Esophagus mucosa (tissue), 1 donor: ENCODE measurements at regions not wholly inside any gene's neighbourhood (a gene's known extent, or its start where the extent isn't known, plus 50 kb on each side); places are given as distances from the start of the nearest gene placed in this dataset.

Source experiments
- ATAC-seq: fragments of 200-7000 bp; cut with Tn5 transposase; one replicate; pipeline ENCODE4 v1.9.1; 2020
- donor health status: DM: yes; HTN: yes; CAD: no.

DNA sequence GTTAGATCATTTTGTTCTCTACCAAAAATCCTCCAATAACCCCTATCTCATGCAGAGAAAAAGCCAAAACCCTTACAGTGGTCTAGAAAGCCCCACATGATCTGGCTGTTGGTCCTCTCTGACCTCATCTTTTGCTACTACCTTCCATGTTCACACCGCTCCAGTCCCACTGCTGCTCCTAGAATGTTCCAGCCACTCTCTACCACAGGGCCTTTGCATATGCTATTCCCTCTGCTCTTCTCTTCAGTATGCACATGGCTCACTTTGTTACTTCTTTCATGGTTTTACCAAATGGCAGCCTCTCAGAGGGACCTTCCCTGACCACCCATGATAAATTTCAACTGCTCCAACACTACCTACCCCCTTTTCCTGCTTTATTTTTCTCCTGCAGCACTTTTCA is 193.5 kb upstream of the CCDC150 start:
- ATAC-seq: no peak

DNA sequence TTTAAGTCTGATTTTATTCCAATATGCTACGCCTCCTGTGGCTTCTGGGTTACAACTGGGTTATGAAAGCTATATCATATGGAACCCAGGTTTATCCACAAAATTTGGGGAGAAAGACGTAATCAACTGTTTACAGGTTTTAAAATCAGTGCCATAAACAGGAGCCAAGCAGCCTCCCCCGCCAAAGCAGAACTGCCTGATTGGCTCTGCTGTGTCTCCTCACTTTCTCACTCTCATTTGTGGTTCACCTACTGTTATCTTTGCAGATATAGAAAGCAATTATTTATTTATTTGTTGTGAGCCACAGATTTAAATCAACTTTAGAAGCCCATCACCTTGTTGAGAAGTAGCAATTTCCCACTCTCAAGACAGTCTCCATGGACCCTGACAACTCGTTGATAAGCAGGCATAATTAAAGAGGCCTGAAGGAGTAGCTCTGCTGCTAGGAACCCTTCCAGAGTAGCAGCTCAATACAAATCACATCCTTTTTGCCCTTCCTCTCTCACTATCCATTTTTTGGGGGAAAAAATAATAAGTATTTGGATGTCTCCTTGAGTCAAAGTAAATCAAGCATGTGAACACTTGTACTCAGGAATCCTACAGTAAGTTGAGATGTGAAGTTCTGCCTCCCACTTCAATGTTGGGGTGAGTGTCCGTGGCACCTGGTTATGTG is 191.0 kb upstream of the CCDC150 start:
- no peak for ATAC-seq

DNA sequence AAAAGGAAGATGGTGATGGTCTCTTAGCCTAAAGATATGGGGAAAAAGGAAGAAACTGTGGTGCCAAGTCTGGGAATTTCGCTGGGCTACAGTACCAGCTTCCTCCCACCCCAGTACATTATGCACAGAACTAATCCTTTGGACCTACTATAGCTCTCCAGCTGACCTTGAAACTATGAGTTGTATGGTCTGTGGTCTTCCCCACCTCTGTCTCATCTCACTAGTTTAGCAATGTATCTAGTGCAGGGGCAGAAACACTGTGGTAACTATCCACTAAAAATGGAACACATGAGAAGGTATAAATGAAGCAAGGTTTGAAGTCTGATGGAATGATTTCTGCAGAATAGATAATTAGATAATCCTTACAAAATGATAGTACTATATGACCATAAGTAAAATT is 190.4 kb upstream of the CCDC150 start:
- no peak for ATAC-seq

DNA sequence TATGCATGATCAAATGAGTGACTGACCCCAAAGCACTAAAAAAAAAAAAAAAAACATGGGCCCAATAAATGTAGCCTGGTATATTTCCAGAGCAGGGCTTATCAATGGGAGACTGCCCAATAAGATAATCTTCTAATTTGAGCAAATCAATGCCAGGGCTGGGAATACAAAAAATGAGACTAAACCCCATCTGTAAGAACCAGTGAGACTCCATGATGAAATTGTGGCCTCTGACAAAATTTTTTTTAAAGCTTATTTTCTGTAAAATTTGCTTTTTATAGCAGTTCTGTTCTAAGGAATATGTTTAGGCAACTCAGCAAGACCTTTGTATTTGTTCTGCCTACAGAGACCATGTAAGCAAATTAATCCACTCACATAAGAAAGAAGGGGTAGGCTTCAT is 186.8 kb upstream of the CCDC150 start:
- no peak for ATAC-seq

DNA sequence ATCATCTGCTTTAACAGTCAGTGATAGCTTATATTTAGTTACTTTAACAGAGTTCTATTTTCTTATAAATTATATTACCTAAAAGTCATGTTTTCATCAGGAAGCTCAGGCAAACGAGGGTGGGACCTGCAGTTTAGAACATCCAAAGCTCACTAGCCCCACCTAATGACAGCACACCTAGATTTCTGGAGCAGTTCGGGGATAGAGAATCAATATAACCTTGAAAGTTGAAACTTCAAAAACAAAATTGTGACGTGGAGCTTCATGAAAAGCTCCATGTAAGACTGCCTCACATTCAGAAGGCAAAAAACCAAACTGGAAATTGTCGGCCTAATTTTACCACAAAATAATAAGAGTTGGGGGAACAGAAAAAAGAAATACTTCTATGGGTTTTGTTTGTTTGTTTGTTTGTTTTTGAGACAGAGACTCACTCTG is 185.9 kb upstream of the CCDC150 start:
- ATAC-seq: no peak

DNA sequence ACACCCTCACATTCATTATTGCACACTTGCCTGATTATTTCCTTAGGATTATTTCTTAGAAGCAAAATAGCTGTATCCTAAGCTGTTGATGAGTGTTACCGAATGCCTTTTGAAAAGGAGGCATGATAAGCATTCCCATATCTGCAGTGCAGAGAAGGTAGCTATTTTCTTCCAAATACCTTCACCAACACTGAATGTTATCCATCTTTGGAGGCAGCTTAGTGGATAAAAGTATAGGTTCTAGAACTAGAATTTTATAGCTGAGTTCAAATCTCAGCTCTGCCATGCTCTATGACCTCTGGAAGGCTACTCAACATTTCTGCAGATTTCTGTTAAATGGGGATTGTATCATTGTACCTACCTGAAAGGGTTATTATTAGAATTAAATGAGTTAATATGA is 185.0 kb upstream of the CCDC150 start:
- ATAC-seq: no peak

DNA sequence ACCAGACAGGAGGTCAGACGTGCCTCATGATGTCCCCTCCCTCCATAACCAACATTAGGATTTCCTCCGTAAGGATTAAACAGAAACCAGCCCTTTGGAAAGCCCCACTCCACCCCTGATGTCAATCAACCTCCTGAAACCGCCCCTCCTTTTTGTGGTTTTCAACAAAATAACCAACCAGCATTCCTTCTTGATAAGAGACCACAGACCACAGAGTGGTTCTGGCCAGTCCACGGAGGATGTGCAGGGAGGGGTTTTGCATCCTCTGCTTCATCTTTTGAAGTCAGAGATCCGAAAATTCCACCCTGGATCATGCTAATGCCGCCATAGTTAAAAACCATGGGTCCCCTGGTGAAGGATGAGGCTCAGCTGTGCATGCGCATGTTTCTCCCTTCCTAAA is 180.0 kb upstream of the CCDC150 start:
- ATAC-seq: no peak

DNA sequence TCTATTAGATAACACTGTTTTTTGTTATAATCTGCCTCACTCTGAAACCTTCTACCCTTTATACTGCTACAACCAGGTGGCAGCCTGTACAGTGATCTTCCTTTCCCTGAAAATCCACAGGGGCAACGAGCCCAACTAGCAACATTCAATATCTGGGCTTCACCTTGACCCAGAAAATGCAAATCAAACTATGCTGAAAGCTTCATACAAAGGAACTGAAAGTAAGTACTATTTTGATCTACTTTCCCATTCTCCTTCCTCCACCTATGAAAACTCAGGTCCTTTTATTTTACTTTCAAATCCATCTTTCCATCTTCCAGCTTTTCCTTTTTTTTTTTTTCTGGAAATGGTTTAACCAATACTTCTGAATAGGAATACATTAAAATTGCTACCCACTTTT is 175.8 kb upstream of the CCDC150 start:
- no peak for ATAC-seq

DNA sequence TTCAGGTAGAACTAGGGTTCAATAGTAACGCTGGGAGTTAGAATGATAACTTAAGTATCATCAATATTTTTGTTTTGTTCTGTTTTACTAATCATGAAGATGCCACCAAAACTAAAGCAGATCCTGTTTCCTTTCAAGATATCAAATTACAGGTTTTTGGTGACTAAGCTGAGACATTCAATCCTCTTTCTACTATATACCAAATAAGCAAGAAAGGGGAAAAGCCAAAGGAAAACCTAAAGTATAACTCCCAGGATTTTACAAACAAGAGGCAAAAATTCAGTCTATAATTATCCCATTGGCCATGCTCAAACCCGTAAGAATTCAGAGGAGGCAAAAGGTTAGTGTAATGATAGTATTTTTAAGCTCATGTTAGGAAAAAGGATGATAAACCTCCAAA is 175.2 kb upstream of the CCDC150 start:
- no peak for ATAC-seq

DNA sequence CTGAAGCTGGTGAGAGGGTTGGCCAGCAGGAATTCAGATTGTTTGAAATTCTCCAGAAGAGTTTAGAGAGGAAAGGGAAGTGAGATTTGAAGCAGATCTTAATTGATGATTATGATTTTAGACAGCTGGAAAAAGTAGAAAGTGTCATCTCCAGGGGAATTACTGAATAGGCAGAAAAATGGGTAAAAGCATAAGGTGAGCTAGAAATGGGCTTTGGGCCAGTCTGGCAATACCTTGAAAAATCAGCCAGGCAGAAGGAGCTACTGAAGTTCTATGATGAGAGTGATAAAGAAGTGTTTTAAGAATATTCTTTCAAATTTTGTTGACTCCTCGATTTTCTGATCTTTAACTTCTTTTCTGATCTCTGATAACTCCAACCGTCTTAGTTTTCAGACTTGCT is 172.9 kb upstream of the CCDC150 start:
- ATAC-seq: no peak

DNA sequence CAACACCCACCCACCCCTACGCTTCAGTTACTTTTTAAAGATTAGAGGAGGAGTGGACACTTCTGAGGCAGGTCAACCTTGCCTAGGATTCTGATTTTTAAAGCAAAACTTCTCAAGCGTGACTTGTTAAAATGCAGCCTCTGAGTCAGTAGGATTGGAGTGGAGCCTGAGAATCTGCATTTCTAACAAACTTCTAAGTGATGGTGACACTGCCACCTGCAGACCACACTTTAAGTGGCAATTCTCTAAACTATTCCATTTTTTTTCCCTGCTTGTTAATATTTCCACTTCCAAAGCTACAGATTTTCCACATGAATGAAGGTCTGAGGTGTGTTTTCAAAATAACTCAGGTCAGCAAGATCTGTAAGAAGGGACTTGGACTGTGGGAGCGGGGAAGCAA is 171.1 kb upstream of the CCDC150 start:
- ATAC-seq: no peak

DNA sequence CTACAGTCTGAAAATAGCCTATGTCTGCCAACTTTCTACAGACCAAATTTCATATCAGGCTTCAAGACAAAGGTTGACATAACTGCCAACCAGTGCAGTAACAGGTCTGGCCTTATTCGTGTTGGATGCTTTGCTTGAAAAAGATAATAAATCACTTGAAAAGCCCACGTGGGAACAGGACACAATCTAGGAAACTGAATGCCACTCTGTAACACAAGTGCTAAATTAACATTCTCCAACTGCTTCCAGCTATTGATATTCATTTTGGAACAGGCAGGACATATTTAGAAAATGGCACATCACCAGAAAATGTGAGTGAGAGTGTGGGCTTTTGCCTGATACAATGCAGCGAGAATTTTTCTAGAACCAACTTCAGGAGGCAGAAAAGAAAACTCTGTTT is 165.9 kb upstream of the CCDC150 start:
- ATAC-seq: no peak

DNA sequence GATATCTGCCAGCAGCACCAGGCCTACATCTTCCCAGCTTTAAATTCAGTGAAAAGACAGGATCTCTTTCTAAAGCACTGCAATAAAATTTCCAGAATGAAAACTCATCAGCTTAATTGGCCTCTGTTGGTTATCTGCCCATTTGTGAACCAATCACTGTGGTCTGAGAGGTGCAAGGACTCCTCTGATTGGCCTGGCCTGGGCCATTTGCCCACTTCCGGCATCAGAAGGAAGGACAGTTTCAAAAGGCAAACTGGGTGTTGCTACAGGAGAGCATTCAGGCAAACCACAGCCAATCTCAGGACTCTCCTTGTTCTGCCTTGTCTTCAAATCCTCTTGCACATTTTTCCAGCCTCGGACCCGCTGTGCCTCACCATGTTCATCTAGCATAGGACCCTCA is 163.9 kb upstream of the CCDC150 start:
- ATAC-seq: no peak

DNA sequence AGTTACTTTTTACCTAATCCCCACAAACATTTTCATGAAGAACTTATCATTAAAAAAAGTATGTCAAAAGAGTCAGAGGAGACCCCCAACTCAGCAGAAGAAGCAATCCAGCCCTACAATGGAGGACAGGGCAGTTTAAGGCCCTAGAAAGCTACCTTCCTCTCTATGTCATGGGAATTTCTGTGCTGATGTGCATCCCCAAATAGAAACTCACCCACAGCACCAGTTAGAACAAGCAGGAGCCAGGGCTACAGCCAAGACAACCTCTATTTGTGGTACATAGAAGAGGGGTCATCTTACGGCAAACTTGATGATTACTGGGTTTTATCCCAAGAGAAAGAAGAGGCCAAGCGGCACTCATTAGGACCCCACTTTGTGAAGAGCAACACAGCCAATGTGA is 160.9 kb upstream of the CCDC150 start:
- ATAC-seq: no peak

DNA sequence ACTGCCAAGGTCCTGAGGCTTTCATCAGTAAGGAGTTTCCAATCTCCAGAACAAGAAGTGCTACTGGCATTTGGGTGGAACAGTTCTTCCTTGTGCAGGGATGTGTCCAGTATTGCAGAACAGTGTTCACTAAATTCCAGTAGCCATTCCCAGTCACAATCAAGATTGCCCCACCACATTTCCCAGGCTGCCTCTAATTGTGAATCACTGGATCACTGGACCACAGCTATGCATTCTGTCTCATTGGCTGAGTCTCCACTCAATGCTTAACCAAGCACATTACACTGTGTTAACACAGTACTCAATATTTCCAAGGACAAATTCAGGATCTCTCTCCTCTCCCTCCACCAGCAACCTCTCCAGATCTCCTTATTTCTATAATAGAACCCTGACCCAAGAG is 160.2 kb upstream of the CCDC150 start:
- no peak for ATAC-seq

DNA sequence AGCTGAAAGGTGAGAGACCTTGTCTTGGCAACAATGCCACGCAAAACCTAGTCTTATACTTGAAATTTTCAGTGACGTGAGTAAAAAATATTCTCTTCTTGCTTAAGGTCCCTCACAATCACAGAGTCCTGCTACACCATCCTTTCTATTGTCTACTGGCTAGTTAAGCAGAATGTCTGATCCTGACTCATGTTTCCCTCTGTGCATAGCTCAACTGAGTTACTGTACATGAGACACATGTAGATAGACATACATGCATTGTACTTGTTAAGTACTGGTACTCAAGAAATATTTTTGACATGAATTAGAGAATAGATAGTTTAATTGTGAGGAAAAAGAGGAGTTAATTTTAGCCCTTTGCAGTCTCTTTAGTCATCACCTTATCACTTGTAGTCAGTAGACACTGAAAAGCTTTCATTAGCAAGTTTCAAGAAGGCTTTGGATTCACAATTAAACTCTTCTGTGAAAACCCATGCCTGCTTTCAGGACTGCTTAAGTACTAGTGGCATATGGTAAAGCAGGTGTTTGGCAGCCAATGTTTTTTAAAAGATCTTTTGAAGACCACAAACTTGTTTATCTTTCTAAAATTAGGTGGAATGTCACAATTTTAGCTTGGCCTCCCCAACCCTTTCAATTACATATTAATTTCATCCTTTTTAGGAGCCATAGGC is 158.7 kb upstream of the CCDC150 start:
- no peak for ATAC-seq

DNA sequence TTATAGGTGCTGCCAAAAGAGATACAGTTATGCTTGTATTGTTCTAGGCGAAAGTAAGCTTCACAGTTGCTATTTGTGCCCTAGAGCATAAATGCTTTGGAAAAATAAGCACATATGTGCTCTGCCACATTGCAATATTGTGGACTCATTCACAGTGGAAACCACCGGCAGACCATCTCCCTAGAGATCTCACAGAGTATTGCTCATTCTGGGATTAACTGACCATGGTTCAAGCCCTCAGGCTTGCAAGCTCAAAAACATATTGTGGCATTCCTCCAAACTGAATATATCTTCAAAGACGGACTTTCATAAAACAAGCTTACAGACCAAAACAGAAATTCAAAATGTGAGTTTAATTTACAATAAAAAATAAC is 158.2 kb upstream of the CCDC150 start:
- ATAC-seq: no peak

DNA sequence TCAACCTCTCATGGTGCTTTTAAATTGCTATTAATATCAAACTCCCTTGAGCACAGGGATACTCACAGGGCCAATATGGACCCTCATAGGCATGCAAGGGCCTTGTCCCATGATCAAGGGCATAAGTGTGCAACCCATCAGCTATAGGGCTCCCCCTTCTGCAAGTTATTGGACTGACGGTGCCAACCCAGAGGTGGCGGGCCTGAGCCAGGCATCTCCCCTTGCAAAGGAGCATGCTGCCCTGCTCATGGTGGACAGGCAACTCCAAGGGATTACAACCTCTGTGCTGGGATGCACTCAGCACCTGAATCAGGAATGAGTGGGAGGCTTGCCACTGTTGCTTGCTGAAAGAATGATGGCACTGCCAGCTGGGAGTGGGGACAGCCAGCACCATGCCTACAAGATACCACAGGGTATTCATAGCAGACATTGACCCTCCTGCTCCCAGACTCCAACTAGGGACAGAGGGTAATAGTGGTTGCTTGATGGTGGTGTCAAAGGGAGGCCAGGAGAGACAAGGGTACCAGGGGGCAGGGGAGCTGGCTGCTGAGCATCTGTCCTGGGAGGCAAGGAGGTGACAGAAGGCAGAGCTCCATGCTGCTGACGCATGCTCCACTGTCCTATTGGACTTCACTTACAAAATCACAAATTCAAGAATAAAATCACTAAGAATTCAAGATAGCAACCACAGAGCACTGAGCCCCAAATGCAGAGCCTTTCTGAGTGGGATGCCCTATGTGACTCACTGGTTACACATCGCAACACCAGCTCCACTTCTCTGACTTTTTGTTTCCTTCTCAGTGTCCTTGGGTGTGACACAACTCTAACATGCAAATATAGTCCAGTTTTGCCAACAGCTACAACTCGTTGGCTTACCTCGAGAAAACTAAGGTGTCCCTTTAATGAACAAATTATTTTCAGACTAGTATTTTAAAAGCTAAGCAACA is 157.1 kb upstream of the CCDC150 start:
- ATAC-seq: peak; percentile 86

DNA sequence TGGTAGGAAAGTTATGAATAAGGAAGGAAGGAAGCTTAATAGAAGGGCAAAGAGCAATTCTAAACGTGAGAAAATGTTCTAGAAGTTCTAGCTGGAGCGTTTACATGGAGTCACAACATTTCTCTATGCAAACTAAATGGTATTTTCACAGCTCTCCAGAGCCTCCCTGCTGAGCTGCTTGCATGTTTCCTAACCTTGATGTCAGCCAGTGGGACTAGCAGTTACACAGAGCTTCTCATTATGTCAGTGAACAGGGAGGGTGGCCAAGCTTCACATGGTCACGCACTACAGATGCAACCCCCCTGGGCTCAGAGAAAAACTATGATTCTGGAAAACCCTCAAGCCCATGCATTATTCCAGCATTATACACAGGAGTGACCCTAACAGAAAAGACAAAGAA is 153.4 kb upstream of the CCDC150 start:
- no peak for ATAC-seq

DNA sequence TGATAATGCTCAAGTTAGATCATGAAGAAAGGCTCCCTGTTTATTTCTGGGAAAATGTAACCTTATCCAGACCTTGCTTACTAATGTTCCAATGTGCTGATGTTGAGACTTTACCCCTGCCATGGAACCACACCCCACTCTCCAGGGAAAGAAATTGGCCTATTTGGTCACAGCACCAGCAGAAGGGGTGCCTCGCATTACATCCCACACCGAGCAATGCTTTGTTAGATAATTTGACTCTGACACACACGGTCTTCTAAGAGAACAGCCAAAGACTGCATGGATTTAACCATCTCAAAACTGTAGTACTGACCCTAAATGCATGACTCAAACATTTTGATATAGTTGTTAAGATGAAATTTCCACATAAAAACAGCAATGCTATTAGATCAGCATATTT is 152.1 kb upstream of the CCDC150 start:
- ATAC-seq: no peak

DNA sequence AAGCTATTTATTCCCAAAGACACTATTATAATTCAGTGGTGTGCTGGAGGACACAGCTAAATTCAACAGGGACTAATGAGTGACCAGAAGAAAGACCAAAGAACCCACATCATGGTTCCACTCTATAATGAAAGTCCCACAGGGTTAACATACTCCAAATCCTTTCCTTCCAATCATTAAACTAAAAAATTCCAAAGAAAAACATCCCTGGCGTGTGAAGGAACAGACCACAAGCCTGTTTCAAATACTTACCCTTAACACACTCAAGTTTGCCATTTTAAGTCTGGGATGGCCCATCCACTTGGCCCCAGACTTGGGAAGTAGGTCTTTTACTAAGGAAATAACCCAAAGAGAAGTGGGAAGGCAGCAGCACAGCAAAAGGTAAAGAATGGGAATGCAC is 150.1 kb upstream of the CCDC150 start:
- no peak for ATAC-seq

DNA sequence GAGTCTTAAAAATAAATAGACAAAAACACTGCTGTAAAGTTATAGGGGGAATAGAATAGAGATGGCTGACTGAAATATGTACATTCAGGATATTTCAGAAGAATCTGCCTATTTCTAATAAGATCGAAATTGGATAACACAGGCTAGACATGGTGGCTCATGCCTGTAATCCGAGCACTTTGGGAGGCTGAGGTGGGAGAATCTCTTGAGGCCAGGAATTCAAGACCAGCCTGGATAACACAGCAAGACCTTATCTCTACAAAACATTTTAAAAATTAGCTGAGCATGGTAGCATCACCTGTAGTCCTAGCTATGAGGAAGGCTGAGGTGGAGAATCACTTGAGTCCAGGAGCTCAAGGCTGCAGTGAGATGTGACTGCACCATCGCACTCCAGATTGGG is 146.6 kb upstream of the CCDC150 start:
- no peak for ATAC-seq

DNA sequence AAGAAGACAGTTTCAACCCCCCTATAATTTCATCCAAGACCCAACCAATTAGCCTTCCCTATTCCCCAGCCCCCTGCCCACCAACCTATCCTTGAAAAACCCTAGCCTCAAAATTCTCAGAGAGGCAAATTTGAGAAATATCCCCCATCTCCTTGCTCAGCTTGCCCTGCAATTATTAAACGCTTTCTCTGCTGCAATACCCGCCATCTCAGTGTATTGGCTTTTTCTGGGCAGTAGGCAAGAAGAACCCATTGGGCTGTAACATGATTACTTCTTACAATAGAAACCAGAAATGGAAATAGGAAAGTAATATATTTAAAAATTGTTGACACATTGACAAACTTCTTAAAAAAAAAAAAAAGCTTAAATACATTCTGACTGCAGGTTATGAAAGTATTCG is 140.6 kb upstream of the CCDC150 start:
- no peak for ATAC-seq

DNA sequence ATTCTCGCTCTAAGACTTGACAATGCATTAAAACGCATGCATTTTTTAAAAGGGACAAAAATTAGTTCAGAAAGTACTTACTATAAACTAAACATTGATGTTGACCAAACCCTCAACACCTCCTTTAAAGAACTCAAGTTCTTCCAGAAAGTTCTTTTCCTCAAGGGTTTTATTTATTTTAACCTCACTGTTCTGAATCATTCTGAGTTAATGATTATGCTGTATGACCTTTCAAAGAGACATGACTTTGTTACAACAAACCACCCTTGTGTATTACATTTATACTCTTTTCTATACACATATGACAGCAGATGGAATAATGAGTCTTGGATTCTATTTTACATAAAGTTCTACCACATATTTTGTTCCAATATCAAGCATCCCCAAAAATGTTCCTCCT is 139.8 kb upstream of the CCDC150 start:
- no peak for ATAC-seq
